Astrocyte of the hippocampus (primary cell): ENCODE measurements at regions not wholly inside any gene's neighbourhood (a gene's known extent, or its start where the extent isn't known, plus 50 kb on each side); places are given as distances from the start of the nearest gene placed in this dataset.
A peak's percentile ranks its signal among the peaks of the same experiment; 100 is the strongest.

Source experiments
- DNase-seq: peaks from one replicate; pipeline ENCODE4 v3.0.0; 2011; ENCODE audit warnings: low read depth, low spot score

DNA sequence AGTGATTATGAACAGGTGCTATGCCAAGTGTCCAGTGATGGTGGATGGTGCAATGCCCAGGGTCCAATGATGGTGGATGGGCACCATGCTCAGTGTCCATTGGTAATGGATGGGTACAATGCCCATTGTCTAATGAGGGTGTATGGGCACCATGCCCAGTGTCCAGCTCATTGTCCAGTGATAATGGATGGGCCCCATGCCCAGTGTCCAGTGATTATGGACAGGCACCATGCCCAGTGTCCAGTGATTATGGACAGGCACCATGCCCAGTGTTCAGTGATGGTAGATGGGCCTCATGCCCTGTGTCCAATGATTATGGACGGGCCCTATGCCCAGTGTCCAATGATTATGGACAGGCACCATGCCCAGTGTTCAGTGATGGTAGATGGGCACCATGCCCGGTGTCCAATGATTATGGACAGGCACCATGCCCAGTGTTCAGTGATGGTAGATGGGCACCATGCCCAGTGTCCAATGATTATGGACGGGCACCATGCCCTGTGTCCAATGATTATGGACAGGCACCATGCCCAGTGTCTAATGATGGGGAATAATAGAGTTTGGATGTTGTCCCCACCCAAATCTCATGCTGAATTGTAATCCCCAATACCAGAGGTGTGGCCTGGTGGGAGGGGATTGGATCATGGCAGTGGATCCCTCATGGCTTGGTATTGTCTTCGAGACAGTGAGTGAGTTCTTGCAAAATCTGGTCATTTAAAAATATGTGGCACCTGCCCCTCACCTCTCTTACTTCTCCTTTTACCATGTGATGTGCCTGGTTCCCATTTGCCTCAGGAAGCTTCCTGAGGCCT, 87.8 kb downstream of the ANKRD10 start:
- peak; percentile 39 for DNase-seq
